Thyroid gland (tissue), 4 donors: ENCODE measurements at regions not wholly inside any gene's neighbourhood (a gene's known extent, or its start where the extent isn't known, plus 50 kb on each side); places are given as distances from the start of the nearest gene placed in this dataset.

Source experiments
- CTCF ChIP-seq, 6 experiments: fragments of 200-600 bp in 3 of 6; fragments of 450-650 bp in 3 of 6; sonication (generic) in 3 of 6; IDR thresholded peaks; one replicate each; pipeline ENCODE4 v1.5.1; 2016 to 2019; ENCODE audit warnings: antibody characterized with exemption in 6 of 6, mild to moderate bottlenecking in 2 of 6, inconsistent platforms in 1 of 6, moderate library complexity in 1 of 6
- POLR2A ChIP-seq, 2 donors: fragments of 450-650 bp; IDR thresholded peaks; one replicate each; pipeline ENCODE4 v1.6.1; 2017; ENCODE audit warnings: antibody characterized with exemption in 2 of 2, mild to moderate bottlenecking in 2 of 2, moderate library complexity in 1 of 2

GRCh38 chr11:133733631-133734030 is 111.7 kb downstream of the SPATA19 start:
- TF ChIP-seq POLR2A (IDR thresholded peaks at IDR 0.05): no peak
- no peak for TF ChIP-seq CTCF (IDR thresholded peaks at IDR 0.05)
